Activated CD4-positive, alpha-beta T cell treated with anti-CD3 and anti-CD28 coated beads, Interleukin-2, amount 50 U/mL, for 1 hour (primary cell): ENCODE measurements at regions not wholly inside any gene's neighbourhood (a gene's known extent, or its start where the extent isn't known, plus 50 kb on each side); places are given as distances from the start of the nearest gene placed in this dataset.

Experiments
- DNase-seq: peaks from one replicate; pipeline ENCODE4 v3.0.0-alpha.2; 2020

GRCh38 chr15:97745481-97746071 is 214.9 kb upstream of the ARRDC4 start:
- no peak for DNase-seq

- DNase-seq = no peak
Observed at GRCh38 chr15:97747342-97747741, 213.2 kb upstream of the ARRDC4 start.

DNA sequence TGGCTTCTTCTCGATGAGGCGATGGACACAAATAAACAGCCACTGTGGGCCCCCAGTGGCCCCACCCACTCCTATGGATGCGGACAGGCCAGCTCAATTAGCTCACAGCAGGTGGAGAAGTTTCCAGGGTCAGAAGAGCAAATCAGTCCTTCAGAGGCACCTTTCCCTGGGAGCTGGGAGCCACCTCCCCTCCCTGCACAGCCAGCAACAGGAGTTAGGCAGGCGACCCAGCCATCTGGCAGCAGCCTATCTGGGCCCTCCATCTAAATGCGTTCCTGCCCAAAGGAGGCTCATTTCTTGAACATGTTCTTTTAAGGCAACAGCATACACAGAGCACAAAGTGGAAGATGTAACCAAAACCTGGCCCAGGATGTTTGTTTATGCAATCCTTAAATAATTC is 211.9 kb upstream of the ARRDC4 start:
- no peak for DNase-seq

DNA sequence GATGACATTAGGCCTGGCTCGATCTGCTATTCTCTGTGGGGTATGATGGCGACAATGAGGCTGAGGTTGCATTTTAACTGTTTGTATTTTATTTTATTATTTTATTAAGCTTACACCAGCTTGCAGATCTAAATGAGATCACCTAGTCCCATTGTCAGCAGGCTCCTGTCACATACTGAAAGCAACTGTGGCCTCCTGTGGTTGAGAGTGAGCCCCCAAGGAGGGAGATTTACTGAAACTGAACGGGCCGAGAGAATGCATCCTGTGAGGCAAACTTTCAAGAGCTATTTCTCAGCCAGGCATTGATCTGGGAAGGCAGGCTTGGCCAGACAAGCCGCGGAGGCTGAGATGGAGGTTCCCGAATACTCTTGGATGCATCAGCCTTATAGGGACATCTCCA is 210.4 kb upstream of the ARRDC4 start:
- DNase-seq = no peak

GRCh38 chr15:97755726-97756125 is 204.8 kb upstream of the ARRDC4 start:
- DNase-seq = no peak

DNA sequence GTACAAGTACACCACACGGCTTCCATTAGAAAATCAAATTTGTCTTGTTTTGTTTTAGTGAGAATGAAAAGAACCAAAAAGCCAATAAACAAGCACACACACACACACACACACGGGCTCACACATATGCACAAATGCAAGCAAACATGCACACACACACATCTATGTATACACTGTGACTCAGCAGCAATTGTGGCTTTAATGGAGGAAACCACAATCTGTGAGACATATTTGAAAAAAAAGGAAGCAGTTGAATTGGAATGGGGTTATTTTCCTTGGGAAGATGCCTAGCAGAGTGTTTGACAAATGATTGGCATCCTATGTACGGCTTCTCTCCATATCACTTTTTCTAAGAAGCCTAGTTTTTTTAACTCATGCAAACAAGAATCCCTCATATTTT is 201.1 kb upstream of the ARRDC4 start:
- DNase-seq = no peak

- DNase-seq = no peak
Observed at GRCh38 chr15:97761110-97761509, 199.4 kb upstream of the ARRDC4 start.

DNA sequence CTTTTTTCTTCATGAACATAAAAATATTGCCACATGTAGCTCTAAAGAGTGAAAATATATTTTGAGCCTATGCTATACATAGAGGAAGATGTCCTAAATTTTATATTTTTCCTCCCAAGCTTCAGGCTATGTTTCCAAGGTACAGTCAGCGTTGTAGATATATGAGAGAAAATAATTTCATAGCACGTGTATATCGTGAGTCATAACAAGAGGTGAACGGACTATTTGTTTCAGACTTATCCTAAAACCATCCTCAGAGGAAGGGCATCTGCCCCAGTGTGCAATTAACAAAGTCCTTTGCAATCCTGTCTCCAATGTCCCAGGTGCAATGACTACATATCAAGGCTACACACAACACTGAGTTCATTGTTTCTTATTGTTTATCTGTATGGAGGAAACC is 177.3 kb upstream of the ARRDC4 start:
- DNase-seq = no peak

DNA sequence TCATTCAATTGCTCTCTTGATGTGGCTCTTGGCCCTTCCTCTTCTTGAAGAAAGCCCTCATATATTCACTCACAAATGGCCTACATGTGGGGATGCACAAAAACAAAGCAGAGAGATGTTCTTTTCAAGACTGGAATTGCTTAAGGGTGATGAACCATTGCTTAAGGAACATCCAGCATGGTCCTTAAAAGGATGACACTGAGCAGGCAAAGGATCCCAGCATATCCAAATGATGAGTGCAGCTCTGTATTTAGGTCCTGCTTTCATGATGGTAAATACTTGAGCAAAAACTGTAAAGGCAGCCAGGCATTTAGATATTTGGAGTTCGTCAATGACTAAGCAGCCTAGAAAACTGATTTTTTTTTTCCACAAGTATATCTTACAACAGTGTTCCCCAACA is 173.8 kb upstream of the ARRDC4 start:
- no peak for DNase-seq

DNA sequence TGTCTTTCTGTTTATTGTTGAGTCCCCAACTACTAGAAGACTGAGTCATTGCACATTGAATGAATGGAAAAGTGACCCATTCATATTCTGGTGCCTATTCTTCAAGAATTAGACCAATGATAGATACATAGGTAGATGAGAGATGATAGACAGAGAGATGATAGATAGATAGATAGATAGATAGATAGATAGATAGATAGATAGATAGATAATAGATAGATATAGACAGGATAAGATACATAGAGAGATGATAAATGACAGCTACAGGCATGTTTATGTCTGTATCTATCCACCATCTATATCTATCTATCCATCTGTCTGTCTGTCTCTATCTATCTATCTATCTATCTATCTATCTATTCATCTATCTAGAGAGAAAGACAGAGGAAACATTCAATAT is 170.3 kb upstream of the ARRDC4 start:
- DNase-seq = no peak

GRCh38 chr15:97791824-97792792 is 168.4 kb upstream of the ARRDC4 start:
- DNase-seq = no peak

DNA sequence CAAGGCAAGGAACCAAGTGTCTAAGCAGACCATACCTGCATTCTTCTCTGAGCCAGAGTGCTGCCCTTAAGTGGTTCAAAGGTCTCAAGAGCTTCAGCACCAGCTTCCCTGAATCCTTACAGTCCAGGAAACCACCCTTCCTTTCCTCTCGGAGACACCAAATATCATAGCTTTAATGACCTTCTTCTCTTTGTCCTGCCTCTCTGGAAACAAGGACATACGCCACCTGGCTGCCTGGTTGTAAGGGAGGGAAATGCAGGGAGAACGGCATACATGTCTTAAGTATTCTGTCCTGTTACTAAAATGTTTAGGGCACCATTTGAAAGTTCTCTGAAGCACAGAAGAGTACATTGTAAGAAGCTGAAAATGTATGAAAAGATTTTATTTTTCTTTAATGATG is 155.6 kb upstream of the ARRDC4 start:
- DNase-seq = no peak

GRCh38 chr15:97806766-97807165 is 153.7 kb upstream of the ARRDC4 start:
- DNase-seq = no peak

DNA sequence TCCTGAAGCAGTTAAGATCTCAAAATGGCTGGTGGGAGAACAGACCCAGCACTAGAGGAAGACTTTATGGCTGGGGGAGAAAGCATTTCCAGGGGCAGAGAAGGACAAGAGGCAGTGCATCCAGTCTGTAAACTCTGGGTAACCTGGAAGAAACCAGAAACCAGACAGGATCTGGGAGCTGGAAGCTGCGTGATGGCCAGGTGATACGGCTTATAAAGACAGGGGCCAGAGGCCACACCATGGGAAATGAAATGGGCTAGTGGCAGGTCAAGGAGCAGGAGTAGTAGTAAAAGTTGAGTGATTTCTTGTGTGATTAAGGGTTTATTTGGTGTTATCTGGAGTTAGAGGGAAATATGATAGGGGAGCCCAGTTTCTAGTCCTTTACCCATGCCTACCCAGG is 144.7 kb upstream of the ARRDC4 start:
- DNase-seq = no peak

DNA sequence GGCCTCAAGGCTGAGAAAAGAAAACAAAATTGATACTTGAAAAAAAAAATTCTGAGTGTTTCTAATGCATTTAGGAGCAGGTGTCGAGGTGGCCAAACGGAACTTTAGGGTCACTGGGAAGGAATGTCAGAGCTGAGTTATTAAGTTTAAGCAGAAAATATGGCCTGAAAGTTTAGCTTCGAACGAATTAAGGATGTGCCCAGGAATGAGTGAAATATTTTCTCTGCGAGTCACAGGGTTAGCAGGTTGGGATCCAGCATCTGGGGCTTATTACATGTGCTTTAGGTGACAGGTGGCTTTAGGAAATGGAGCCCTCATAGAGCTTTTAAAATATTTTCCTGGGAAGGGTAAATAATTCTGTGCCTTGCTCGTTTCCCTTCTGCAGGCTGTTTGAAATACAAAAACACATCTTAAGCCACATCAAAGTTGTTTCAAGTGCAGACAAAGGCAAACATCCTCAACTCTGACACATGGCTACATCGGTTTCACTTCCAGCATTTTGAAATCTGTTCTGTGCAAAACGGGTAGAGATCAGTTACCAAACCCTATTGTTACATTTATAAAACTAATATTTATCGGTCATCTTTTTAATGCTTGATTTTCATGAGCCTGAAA is 143.1 kb upstream of the ARRDC4 start:
- no peak for DNase-seq

DNA sequence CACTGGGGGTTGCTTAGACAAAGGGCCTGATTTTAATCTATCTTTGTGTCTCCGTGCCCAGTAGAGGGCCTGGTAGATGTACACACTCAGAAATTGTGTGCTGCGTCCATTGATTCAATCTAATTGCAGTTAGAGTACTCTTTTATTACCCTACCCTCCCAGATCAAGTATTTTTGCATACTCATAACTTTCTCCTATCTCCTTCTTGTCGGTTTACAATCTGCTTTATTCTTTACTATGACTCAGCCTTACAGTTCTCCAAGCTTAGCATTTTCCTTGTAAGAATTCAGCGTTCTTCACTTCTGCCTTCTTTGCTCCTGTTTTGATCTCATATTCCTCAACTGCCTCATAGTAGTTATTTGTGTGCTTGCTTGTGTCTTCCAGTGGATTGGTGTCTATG is 124.5 kb upstream of the ARRDC4 start:
- DNase-seq = no peak

DNA sequence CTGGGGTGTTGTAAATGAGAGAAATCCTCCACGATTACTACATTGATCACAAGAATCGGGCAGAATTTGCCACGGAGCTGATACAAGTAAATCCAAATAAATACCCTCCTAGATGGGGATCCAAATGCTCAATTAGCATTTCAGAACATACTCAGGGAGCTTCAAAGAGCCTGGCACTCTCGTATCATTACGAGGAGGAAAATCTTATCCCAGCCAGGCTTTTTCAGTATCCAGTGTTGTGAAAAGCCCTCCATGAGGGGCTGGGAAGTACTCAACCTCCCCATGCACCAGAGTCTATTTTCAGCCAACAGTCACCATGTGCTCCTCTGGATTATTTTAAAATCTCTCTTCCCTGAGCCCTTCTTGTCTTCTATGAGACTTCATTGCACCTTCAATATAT is 122.6 kb upstream of the ARRDC4 start:
- DNase-seq = no peak

GRCh38 chr15:97838606-97839210 is 121.8 kb upstream of the ARRDC4 start:
- DNase-seq = no peak

DNA sequence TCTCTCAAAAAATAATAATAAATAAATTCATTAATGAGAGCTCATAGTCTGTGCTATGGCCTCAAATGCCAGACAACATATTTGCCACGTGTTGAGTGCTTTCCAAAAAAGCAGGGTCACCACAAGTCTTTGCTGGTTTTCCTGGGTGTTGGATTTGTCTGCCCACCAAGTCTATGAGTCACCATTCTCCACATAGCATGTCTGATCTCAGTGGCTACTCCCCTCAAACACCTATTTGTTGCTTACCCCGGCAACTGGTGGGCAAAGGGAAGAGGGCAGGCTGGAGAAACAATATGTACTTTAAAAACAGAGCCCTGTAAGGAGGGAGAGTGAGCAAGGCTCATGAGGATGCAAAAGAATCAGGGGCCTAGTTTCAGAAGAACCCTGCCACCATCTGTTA is 120.0 kb upstream of the ARRDC4 start:
- DNase-seq = no peak

GRCh38 chr15:97841558-97841957 is 118.9 kb upstream of the ARRDC4 start:
- DNase-seq = no peak

- no peak for DNase-seq
Observed at GRCh38 chr15:97849183-97849582, 111.3 kb upstream of the ARRDC4 start.

- no peak for DNase-seq
Observed at GRCh38 chr15:97858296-97858695, 102.2 kb upstream of the ARRDC4 start.

DNA sequence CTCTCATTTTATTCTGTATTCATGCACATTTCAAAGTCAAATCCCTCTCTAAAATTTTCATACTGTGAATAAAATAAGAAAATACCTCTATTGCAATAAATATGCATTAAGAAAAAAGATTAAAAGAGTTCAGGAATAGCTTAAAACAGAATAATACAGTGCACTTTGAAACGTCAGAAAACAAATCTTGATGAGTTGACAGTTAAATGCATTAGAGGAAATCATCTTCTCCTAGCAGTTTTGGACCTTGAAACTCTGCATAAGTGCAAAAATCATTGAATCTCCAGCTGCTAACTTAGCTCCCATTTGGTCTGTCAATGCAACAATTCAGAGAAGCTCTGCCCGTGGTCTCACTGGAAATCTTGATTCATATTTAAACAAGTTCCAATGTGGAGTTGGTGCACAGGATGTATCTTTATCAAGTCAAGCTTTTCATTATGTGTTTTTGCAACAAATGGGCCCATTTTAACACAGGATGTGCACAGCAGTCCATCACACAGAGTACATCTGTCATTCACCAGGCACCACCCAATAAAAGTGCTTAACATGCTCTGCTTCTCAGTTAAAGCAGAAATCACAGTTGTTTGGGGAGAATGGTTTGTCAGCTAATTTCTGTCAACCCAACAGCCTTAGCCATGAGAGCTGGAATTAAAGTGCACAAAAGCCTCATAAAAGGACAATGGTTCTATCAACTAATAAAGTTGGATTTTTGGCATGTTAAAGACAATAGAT is 98.8 kb upstream of the ARRDC4 start:
- DNase-seq = no peak
